SK-N-SH (cell line): ENCODE measurements at regions not wholly inside any gene's neighbourhood (a gene's known extent, or its start where the extent isn't known, plus 50 kb on each side); places are given as distances from the start of the nearest gene placed in this dataset.

Source experiments
- CTCF ChIA-PET: fragments of 300-600, 350-600 bp; formaldehyde crosslinking; extraction: SDS; loops from one replicate; lab custom pipeline; 2021; lab: Yijun Ruan, JAX
- POLR2A ChIA-PET: fragments of 350-600 bp; sonication (Branson Sonifier 250); formaldehyde crosslinking; extraction: SDS; loops from one replicate; lab custom pipeline; 2020; ENCODE audit warnings: antibody characterized with exemption, inconsistent platforms; lab: Yijun Ruan, JAX
- DNase-seq: peaks from one replicate; pipeline ENCODE4 v3.0.0; 2012
- H2AFZ ChIP-seq: fragments of 200-600 bp; sonication (generic); 2 replicates; pipeline ENCODE4 v1.8.1; 2016; ENCODE audit warnings: antibody characterized with exemption, mild to moderate bottlenecking, low read depth
- H3F3A ChIP-seq: fragments of 200-600 bp; sonication (generic); replicated peaks from 2 replicates; pipeline ENCODE3; 2016; ENCODE audit warnings: antibody characterized with exemption, mild to moderate bottlenecking; ENCODE audit not compliant: insufficient read depth
- H3K27ac ChIP-seq, 2 experiments: fragments of 200-500 bp in 1 of 2; fragments of 200-600 bp in 1 of 2; sonication (Bioruptor generic) in 1 of 2; sonication (generic), shearing (Covaris generic) in 1 of 2; 2 replicates each; pipeline versions ENCODE4 v1.5.1 to v1.6.1; 2014 to 2016; ENCODE audit warnings: low read depth in 2 of 2, inconsistent platforms in 1 of 2, low read length in 1 of 2, mild to moderate bottlenecking in 1 of 2, mixed read lengths in 1 of 2
- H3K27me3 ChIP-seq: fragments of 200-600 bp; sonication (generic), shearing (Covaris generic); 2 replicates; pipeline ENCODE4 v1.6.1; 2016; ENCODE audit warnings: mixed run types; ENCODE audit not compliant: insufficient read depth
- H3K36me3 ChIP-seq, 2 experiments: fragments of 200-500 bp in 1 of 2; fragments of 200-600 bp in 1 of 2; sonication (Bioruptor generic) in 1 of 2; sonication (generic) in 1 of 2; replicated peaks in 1 of 2; 2 replicates each; pipeline versions ENCODE3 to v1.5.1; 2014 to 2016; ENCODE audit warnings: low read length in 1 of 2, mild to moderate bottlenecking in 1 of 2; ENCODE audit not compliant: insufficient read depth in 2 of 2, control insufficient read depth in 1 of 2
- H3K4me1 ChIP-seq, 2 experiments: fragments of 200-500 bp in 1 of 2; fragments of 200-600 bp in 1 of 2; sonication (Bioruptor generic) in 1 of 2; sonication (generic), shearing (Covaris generic) in 1 of 2; 2 replicates each; pipeline versions ENCODE4 v1.5.1 to v1.6.1; 2014 to 2016; ENCODE audit warnings: low read depth in 1 of 2, low read length in 1 of 2, mixed run types in 1 of 2; ENCODE audit not compliant: insufficient read depth in 2 of 2, control insufficient read depth in 1 of 2
- H3K4me2 ChIP-seq: fragments of 200-600 bp; sonication (generic), shearing (Covaris generic); 2 replicates; pipeline ENCODE4 v1.6.1; 2017; ENCODE audit warnings: mixed run types
- H3K4me3 ChIP-seq, 2 experiments: fragments of 200-500 bp in 1 of 2; fragments of 200-600 bp in 1 of 2; sonication (Bioruptor generic) in 1 of 2; sonication (generic), shearing (Covaris generic) in 1 of 2; 2 replicates each; pipeline versions ENCODE4 v1.5.1 to v1.8.1; 2014 to 2016; ENCODE audit warnings: low read depth in 2 of 2, inconsistent platforms in 1 of 2, low read length in 1 of 2, mild to moderate bottlenecking in 1 of 2, mixed read lengths in 1 of 2, moderate library complexity in 1 of 2
- H3K79me2 ChIP-seq: fragments of 200-600 bp; sonication (generic); 2 replicates; pipeline ENCODE4 v1.8.1; 2017; ENCODE audit warnings: mild to moderate bottlenecking; ENCODE audit not compliant: insufficient read depth
- H3K9ac ChIP-seq: fragments of 200-600 bp; sonication (generic); 2 replicates; pipeline ENCODE4 v1.6.1; 2017; ENCODE audit warnings: mixed run types
- H3K9me2 ChIP-seq: fragments of 200-600 bp; sonication (generic); 2 replicates; pipeline ENCODE4 v1.6.1; 2017; ENCODE audit warnings: mixed run types
- H3K9me3 ChIP-seq: fragments of 200-600 bp; sonication (generic); 2 replicates; pipeline ENCODE4 v1.6.1; 2017; ENCODE audit warnings: mixed run types, mild to moderate bottlenecking, moderate library complexity
- H4K20me1 ChIP-seq: fragments of 200-600 bp; sonication (generic); 2 replicates; pipeline ENCODE4 v1.6.1; 2017; ENCODE audit warnings: mild to moderate bottlenecking, mixed run types; ENCODE audit not compliant: insufficient read depth
- EP300 ChIP-seq, 2 experiments: IDR thresholded peaks; 2 replicates each; pipeline versions ENCODE4 v1.4.0 to v1.6.1; 2012; ENCODE audit warnings: borderline replicate concordance in 1 of 2, low read depth in 1 of 2, low read length in 1 of 2
- FOXJ3 ChIP-seq: sonication (generic); formaldehyde crosslinking; IDR thresholded peaks from 2 replicates; pipeline ENCODE4 v1.5.1; 2020; ENCODE audit warnings: mild to moderate bottlenecking, missing genetic modification reagents
- FOXM1 ChIP-seq: IDR thresholded peaks from 2 replicates; pipeline ENCODE4 v1.4.0; 2012; ENCODE audit warnings: low read depth, mild to moderate bottlenecking
- JUND ChIP-seq: IDR thresholded peaks from 2 replicates; pipeline ENCODE4 v1.4.0; 2012
- RAD21 ChIP-seq: IDR thresholded peaks from 2 replicates; pipeline ENCODE4 v1.6.1; 2012; ENCODE audit warnings: mild to moderate bottlenecking, low read length
- RFX5 ChIP-seq: IDR thresholded peaks from 2 replicates; pipeline ENCODE4 v1.6.1; 2012; ENCODE audit warnings: mild to moderate bottlenecking, improper control_type of control experiment, low read length
- RXRA ChIP-seq: IDR thresholded peaks from 2 replicates; pipeline ENCODE4 v1.4.0; 2012; ENCODE audit warnings: low read depth, mild to moderate bottlenecking, borderline replicate concordance
- TAF1 ChIP-seq: IDR thresholded peaks from 2 replicates; pipeline ENCODE4 v1.6.1; 2012; ENCODE audit warnings: low read depth, mild to moderate bottlenecking, low read length, moderate library complexity, borderline replicate concordance
- TCF12 ChIP-seq: IDR thresholded peaks from 2 replicates; pipeline ENCODE4 v1.4.0; 2012
- WGBS: methylation state at CpG from one replicate; pipeline ENCODE4 v1.1.6; 2017; ENCODE audit warnings: low lambda C conversion rate; 5-methylcytosine and 5-hydroxymethylcytosine counted together
- TF ChIP-seq, protein P1 (sequence below): fragments of 150-350 bp; IDR thresholded peaks from 2 replicates; pipeline ENCODE4 v1.6.1; 2017; ENCODE audit warnings: antibody characterized with exemption, low read length, low read depth, borderline replicate concordance
- TF ChIP-seq, protein P2 (sequence below): IDR thresholded peaks from 2 replicates; pipeline ENCODE4 v1.4.0; 2012; ENCODE audit warnings: low read depth, borderline replicate concordance

DNA sequence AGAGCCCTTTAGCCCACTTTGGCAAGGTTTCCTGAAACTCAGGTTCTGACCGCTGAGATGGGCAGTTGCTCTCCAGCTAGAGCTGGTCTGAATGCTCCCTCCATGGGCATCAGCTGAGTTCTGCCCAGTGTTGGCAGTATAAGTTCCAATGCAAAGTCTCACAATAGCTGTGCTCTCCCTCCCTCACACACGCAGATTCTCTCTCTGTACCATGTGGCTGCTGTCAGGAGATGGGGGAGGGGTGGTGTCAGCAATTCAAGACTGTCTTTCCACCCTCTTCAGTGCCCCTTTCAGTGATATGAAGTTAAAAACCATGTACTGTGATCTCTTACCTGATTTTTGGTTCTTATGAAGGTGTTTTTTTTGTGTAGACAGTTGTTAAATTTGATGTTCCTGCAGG is 164.3 kb upstream of the PLEKHA5 start (continued):
- TF ChIP-seq, protein P1, sequence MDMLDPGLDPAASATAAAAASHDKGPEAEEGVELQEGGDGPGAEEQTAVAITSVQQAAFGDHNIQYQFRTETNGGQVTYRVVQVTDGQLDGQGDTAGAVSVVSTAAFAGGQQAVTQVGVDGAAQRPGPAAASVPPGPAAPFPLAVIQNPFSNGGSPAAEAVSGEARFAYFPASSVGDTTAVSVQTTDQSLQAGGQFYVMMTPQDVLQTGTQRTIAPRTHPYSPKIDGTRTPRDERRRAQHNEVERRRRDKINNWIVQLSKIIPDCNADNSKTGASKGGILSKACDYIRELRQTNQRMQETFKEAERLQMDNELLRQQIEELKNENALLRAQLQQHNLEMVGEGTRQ = no peak
- TF ChIP-seq JUND (no peak), RXRA (no peak), RAD21 (no peak), TCF12 (no peak), EP300 (IDR thresholded peaks at IDR 0.05; ENCODE audit: borderline replicate concordance in 1 of 2, low read depth in 1 of 2, low read length in 1 of 2) (no peak)
- TF ChIP-seq, all 33 proteins: peak for 0

DNA sequence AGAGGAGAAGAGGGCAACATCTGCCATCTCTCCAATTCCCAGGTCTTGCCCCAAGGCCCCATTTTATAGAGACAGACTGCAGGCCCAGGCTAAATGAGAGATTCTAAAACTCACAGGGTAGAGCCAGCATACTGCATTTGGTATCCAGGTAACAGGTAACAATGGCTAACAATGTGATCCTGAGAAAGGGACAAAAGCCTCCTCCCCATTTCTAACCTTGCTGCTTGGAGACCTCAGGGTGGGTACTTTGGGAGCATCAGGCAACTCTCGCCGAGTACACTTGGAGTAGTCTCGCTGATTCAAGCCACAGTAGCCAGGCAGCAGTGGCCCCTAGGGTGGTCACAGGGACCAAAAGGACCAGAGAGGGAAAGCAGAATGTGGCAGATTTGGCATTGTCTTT is 162.6 kb upstream of the PLEKHA5 start:
- Histone ChIP-seq H3K4me3 (no peak overlapping the region), H3K27me3 (no peaks in the 10 kb centered on the region), H3F3A (no peaks in the 10 kb centered on the region), H3K27ac (no peak overlapping the region), H4K20me1 (no peaks in the 10 kb centered on the region), H2AFZ (no peak overlapping the region), H3K79me2 (no peaks in the 10 kb centered on the region), H3K9ac (no peak overlapping the region), H3K4me2 (no peak overlapping the region), H3K9me2 (no peaks in the 10 kb centered on the region), H3K4me1 (no peaks in the 10 kb centered on the region), H3K9me3 (no peaks in the 10 kb centered on the region), H3K36me3 (no peaks in the 10 kb centered on the region)
- no peak for TF ChIP-seq RFX5
- TF ChIP-seq EP300 (IDR thresholded peaks at IDR 0.05; ENCODE audit: borderline replicate concordance in 1 of 2, low read depth in 1 of 2, low read length in 1 of 2) = no peak
- TF ChIP-seq FOXJ3 (CRISPR knock-in tag) = no peak
- no peak for TF ChIP-seq FOXM1
- TF ChIP-seq, protein P2, sequence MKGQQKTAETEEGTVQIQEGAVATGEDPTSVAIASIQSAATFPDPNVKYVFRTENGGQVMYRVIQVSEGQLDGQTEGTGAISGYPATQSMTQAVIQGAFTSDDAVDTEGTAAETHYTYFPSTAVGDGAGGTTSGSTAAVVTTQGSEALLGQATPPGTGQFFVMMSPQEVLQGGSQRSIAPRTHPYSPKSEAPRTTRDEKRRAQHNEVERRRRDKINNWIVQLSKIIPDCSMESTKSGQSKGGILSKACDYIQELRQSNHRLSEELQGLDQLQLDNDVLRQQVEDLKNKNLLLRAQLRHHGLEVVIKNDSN = no peak
- CTCF ChIA-PET = no interaction called here
- WGBS = 80% methylated on average over 1 of the region's 3 CpGs
- no peak for DNase-seq
- POLR2A ChIA-PET = no interaction called here

DNA sequence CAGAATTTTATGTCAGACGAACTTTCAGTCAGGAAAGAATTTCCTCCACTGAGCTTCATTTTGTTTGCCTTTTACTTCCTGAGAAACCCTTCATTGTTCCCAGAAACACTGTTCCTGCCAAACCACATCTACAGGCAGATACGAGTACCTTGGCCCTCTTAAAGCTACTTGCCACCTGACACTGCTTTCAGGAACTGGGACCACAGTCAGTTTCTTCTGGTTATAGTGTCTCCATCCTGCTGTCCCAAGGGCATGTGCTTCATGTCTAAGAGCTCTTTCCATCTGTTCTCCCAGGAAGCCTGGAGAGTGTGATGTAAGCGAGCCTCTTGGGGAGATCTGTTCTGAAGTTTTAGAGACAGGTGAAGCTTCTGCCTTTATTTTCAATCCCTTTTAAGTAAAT is 161.7 kb upstream of the PLEKHA5 start:
- WGBS = 71% methylated on average over 3 of the region's 3 CpGs
- H3K27ac ChIP-seq = no peak overlapping the region
- no peaks in the 10 kb centered on the region for H4K20me1 ChIP-seq
- no peaks in the 10 kb centered on the region for H3F3A ChIP-seq
- H3K4me3 ChIP-seq = no peak overlapping the region
- H3K4me1 ChIP-seq = no peaks in the 10 kb centered on the region
- TF ChIP-seq, protein P1 = no peak
- no peak for TF ChIP-seq TAF1
- no peak for TF ChIP-seq TCF12
- no peaks in the 10 kb centered on the region for H3K9me3 ChIP-seq
- no peak for DNase-seq
- ChIA-PET POLR2A (no interaction called here), CTCF (no interaction called here)
- H3K4me2 ChIP-seq = no peak overlapping the region
- no peak overlapping the region for H3K9ac ChIP-seq
- H3K9me2 ChIP-seq = no peaks in the 10 kb centered on the region
- H2AFZ ChIP-seq = no peak overlapping the region
- H3K79me2 ChIP-seq = no peaks in the 10 kb centered on the region
- H3K36me3 ChIP-seq = no peaks in the 10 kb centered on the region
- H3K27me3 ChIP-seq = no peaks in the 10 kb centered on the region
